HG02943 (cell line): ENCODE measurements at regions not wholly inside any gene's neighbourhood (a gene's known extent, or its start where the extent isn't known, plus 50 kb on each side); places are given as distances from the start of the nearest gene placed in this dataset.
"Not testable (repeated sequence)": the region's sequence is repeated elsewhere in the genome, so short reads cannot be mapped to it uniquely, and the experiment has no call there.

Experiments used
- ATAC-seq: cut with Tn5 transposase; IDR thresholded peaks from one replicate; pipeline ENCODE4 v1.9.1; 2021; ENCODE audit warnings: mild to moderate bottlenecking, low read depth, moderate library complexity; ENCODE audit not compliant: unreplicated experiment

- ATAC-seq = not testable (repeated sequence)
Observed at GRCh38 chr2:87525497-87525991, 222.3 kb upstream of the PLGLB2 start.

- ATAC-seq = not testable (repeated sequence)
Observed at GRCh38 chr2:87526258-87526657, 221.6 kb upstream of the PLGLB2 start.

DNA sequence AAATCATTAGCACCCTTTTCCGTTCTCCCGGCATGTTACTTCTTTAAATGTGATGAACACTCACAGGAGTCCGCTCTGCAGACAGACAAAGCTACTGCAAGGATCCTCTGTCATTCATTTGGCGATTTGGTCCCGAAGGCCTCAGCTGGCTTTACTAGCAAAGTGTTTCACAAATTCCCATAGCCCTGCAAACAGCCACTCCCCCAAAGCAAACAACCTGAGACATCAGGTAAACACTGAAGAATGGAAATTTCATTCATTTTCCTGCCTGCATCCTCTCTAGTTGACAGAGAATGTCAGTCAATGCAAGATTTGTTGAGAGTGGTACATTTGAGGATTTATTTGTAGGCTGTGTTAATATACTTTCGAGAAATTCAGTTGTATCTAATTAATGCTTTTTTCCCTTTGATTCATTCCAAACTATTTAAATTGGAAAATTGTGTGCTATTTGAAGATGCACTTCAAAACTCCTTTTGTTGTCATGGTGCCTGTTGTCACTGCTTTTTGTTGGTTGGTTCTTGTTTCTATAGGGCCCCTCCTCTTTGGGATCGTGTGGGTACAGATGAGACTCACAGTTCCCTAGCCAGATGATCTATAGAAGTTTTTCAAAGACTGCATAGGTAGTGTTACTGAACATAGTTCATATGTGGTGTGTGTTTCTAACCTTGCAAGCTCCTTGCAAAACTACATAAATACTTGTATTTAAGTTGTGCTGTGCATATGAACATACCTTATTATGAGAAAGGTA is 215.7 kb upstream of the PLGLB2 start:
- ATAC-seq = not testable (repeated sequence)

DNA sequence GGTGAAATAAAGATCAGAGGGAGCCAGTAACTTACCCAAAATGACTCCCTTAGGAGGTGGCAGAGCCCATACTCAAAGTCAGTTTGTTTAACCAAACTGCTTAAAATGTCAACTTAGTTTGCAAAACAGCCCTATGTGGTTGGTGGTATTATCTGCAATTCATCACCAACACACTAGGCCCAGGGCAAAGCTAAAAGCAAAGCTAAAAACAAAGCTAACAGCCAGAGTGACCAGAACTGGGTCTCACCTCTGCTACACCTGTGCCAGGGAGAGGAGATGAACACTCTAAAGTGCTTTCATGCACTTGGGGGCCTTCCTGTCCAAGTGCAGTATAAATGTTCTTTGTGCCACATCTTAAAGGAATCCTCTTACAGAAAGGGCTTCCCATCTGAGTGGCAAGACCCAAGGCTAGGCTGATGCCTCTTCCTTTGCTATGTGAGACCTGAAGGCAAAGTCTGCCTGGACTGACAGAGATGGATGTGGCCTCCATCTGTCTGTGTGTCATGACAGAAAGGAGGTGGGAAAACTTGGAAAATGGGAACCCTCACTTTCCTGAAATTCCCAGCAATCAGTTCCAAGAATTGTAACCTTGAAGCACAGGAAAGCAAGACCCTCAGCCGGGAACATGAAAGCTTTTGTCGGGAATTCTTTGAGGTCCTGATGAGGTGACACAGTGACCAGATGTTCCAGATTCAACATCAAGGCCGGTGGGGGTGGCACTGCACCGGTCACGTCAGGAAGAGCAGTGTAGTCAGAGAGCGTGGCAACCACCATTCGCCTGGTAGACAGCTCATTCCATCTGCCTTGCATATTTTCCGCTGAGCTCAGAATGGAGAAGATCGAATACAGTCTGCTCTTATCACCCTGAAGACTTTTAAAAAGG is 214.3 kb upstream of the PLGLB2 start:
- ATAC-seq = not testable (repeated sequence)

- ATAC-seq = not testable (repeated sequence)
Observed at GRCh38 chr2:87534273-87534889, 213.5 kb upstream of the PLGLB2 start.

GRCh38 chr2:87536427-87536826 is 211.5 kb upstream of the PLGLB2 start:
- ATAC-seq = not testable (repeated sequence)

GRCh38 chr2:87537251-87537671 is 210.6 kb upstream of the PLGLB2 start:
- not testable (repeated sequence) for ATAC-seq

- ATAC-seq = not testable (repeated sequence)
Observed at GRCh38 chr2:87538268-87538667, 209.6 kb upstream of the PLGLB2 start.

GRCh38 chr2:87539151-87539943 is 208.5 kb upstream of the PLGLB2 start:
- ATAC-seq = not testable (repeated sequence)

- ATAC-seq = not testable (repeated sequence)
Observed at GRCh38 chr2:87540242-87540641, 207.6 kb upstream of the PLGLB2 start.

DNA sequence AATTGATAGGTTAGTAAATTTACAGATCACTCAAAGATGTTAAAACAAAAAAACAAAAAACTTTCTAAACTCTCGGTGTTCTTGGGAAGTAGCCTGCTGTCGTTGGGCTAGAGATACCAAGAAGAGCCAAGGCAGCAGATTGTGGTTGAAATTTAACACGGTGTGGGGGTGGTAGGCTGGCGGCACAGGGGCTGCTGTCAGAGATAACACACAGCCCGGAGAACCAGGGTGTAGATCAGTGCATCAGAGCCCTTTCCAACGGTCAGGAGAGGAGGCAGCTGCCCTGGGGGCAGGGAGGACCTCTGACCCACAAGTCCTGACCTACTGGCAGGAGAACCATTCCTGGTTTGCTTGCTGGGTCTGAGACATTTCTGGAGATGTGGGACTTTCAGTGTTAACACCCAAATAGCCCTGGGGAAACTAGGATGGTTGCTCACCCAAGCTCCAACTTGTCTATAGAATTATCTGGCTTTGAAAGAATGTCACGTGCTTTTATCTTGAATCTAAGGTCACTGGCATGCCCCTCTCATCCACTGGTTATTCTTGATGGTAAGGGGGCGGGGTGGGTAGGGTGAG is 205.2 kb upstream of the PLGLB2 start:
- ATAC-seq = not testable (repeated sequence)

- not testable (repeated sequence) for ATAC-seq
Observed at GRCh38 chr2:87543797-87544196, 204.1 kb upstream of the PLGLB2 start.

- ATAC-seq = not testable (repeated sequence)
Observed at GRCh38 chr2:87547106-87547505, 200.8 kb upstream of the PLGLB2 start.

GRCh38 chr2:87547966-87548365 is 199.9 kb upstream of the PLGLB2 start:
- ATAC-seq = not testable (repeated sequence)

DNA sequence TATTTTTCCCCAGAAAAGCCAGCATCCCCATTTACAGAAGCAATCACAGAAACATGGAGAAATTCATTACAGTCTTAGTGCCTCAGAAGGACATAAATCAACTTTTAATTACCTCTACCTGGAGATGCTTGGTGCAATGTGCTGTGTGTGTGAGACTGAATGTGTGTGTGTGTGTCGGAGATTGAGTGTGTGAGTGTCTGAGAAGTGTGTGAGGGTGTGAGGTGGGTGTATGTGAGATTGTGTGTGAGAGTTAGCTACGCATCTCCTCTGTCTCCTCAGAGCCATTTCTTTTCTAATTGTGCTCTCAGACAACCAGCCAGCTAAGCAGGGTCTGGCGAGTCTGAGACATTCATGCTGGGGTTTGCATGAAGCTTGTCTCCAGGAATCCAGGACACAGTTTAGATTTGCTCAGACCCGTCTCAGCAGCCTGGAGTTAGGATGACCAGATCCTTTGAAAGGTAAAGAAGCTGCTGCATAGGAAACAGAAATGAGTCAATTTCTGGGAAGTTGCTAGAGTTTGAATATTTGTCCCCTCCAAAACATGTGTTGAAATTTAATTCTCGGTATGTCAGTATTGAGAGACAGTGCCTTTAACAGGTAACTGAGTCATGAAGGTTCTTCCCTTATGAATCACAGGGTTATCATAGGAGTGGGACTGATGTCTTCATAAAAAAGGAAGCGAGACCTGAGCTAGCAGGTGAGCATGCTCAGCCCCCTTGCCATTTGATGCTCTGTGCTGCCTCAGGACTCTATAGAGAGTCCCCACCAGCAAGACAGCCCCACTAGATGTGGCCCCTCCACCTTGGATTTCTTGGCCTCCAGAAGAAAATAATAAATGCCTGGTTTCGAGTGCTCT is 199.0 kb upstream of the PLGLB2 start:
- ATAC-seq = not testable (repeated sequence)

- not testable (repeated sequence) for ATAC-seq
Observed at GRCh38 chr2:87549561-87550202, 198.2 kb upstream of the PLGLB2 start.

DNA sequence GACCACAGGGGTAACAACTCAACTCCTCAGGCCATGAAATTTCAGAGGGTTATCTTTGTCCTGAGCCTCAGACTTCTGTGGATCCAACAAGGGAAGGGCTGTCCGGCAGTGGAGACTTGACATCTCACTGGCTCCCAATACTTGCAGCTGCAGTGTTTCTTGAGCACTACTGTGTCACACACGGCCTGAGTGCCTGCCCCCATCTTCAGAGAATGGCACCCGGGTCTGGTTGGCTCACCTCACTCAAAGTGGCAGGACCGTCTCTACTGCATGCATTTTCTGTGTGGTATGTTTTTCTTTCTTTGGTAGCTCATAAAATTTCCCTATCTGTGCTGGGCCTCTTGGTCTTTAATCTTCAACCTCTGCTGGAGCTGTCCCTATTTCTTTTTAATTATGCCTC is 193.2 kb upstream of the PLGLB2 start:
- ATAC-seq = not testable (repeated sequence)

DNA sequence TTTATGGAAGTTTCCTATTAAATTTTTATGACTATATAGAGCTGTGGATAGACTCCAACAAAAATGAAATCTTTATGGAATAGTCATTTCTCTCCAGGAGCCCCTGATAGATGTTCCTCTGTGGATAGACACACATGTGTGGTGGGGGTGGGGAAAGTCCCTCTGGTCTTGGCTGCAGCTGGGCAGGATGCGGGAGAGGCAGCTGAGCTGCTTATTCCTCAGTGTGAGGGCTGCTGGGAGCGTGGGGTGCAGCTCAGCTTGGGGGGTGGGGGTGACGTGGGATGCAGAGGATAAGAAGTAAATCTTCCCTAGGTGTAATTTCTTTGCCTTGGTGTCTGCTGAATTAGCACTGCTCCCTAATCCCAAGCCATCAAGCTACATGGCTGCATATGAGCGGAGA is 192.8 kb upstream of the PLGLB2 start:
- ATAC-seq = not testable (repeated sequence)
